ENCODE measurements at regions not wholly inside any gene's neighbourhood (a gene's known extent, or its start where the extent isn't known, plus 50 kb on each side); places are given as distances from the start of the nearest gene placed in this dataset.

DNA sequence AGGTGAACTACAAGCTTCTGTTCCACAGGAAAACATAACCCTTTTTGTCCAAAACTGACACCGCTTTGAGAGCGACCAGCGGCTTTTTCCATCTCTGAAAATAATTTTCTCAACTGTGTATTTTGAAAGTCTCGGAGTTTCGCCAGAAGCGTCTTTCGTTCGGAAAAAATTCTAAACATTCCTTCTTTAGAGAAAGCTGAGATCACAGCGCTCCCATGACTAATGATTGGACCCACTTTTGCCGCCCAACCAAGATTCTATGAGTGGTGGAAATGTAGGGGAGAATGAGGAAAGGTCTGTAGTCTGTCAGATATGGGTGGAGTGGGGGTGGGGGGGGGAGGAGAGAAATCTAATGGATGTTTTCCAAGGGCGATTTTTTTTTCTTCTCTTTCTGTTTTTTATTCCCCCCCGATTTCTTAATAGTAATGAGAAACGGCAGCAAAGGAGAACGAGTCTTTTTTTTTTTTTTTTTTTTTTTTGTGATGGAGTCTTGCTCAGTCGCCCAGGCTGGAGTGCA lies 189.3 kb downstream of the TRIM27 start:
- BruUV-seq (replicated peaks), result no TSS peak
- no peak for DNase-seq
- Histone ChIP-seq H3K4me2 (no peak overlapping the region), H2AFZ (no peak overlapping the region), H4K20me1 (ENCODE audit: insufficient read depth) (no peaks in the 10 kb centered on the region), H3K4me3 (no peak overlapping the region), H3F3A (ENCODE audit: insufficient read depth, low read depth) (0 out of 2 replicates have a peak, but pooled peaks cover under 1% of the 10 kb centered on the region), H3K36me3 (ENCODE audit: low read depth) (no peaks in the 10 kb centered on the region), H3K4me1 (replicated peaks; ENCODE audit: insufficient read depth) (no peaks in the 10 kb centered on the region; the same call in 1 of the 2 replicates), H3K9me2 (ENCODE audit: insufficient read depth) (no peaks in the 10 kb centered on the region), H3K27ac (no peak overlapping the region), H3K27me3 (ENCODE audit: insufficient read depth, low read depth) (peaks cover 14% of the 10 kb centered on the region), H3K79me2 (ENCODE audit: low read depth) (no peaks in the 10 kb centered on the region), H3K9me3 (ENCODE audit: insufficient read depth, low read depth) (no peaks in the 10 kb centered on the region)
- TF ChIP-seq EZH2 (IDR thresholded peaks at IDR 0.05; ENCODE audit: low read depth), result no peak
- TF ChIP-seq, protein P1, sequence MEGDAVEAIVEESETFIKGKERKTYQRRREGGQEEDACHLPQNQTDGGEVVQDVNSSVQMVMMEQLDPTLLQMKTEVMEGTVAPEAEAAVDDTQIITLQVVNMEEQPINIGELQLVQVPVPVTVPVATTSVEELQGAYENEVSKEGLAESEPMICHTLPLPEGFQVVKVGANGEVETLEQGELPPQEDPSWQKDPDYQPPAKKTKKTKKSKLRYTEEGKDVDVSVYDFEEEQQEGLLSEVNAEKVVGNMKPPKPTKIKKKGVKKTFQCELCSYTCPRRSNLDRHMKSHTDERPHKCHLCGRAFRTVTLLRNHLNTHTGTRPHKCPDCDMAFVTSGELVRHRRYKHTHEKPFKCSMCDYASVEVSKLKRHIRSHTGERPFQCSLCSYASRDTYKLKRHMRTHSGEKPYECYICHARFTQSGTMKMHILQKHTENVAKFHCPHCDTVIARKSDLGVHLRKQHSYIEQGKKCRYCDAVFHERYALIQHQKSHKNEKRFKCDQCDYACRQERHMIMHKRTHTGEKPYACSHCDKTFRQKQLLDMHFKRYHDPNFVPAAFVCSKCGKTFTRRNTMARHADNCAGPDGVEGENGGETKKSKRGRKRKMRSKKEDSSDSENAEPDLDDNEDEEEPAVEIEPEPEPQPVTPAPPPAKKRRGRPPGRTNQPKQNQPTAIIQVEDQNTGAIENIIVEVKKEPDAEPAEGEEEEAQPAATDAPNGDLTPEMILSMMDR (conservative IDR thresholded peaks at IDR 0.05), result no peak
- ChIA-PET POLR2A (ENCODE audit: unreplicated experiment) (no interaction called here), CTCF (no interaction called here)
- intact Hi-C loops (cut with micrococcal nuclease; ENCODE audit: unreplicated experiment), result no loop called here

DNA sequence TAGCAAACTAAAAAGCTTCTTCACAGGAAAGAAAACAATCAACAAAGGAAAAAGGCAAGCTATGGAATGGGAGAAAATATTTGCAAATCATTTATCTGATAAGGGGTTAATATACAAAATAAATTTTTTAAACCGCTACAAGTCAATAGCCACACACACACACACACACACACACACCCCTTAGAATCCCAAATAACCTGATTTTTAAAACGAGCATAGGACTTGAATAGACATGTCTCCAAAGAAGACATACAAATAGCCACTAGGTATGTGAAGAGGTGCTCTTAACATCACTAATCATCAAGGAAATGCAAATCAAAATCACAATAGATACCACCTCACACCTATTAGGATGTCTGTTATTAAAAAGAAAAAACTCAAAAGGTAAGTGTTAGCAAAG lies 187.7 kb downstream of the TRIM27 start:
- no peaks in the 10 kb centered on the region for H3K79me2 ChIP-seq (ENCODE audit: low read depth)
- H3K4me2 ChIP-seq, result peak overlapping the region; percentile 66
- H4K20me1 ChIP-seq (ENCODE audit: insufficient read depth), result no peaks in the 10 kb centered on the region
- no peaks in the 10 kb centered on the region for H3K9me3 ChIP-seq (ENCODE audit: insufficient read depth, low read depth)
- H3K4me1 ChIP-seq (replicated peaks; ENCODE audit: insufficient read depth), result no peaks in the 10 kb centered on the region; the same call in 1 of the 2 replicates
- no peak for DNase-seq
- POLR2A ChIA-PET (ENCODE audit: unreplicated experiment), result no interaction called here
- CTCF ChIA-PET, result no interaction called here
- H3K27me3 ChIP-seq (ENCODE audit: insufficient read depth, low read depth), result peaks cover 14% of the 10 kb centered on the region
- no peak for TF ChIP-seq EZH2 (IDR thresholded peaks at IDR 0.05; ENCODE audit: low read depth)
- TF ChIP-seq, protein P1 (conservative IDR thresholded peaks at IDR 0.05), result no peak
- H3K27ac ChIP-seq, result no peak overlapping the region
- no peaks in the 10 kb centered on the region for H3K9me2 ChIP-seq (ENCODE audit: insufficient read depth)
- H2AFZ ChIP-seq, result no peak overlapping the region; the same call in 1 of the 2 replicates
- no peak overlapping the region for H3K4me3 ChIP-seq
- peaks cover under 1% of the 10 kb centered on the region; the same call in 1 of the 2 replicates for H3F3A ChIP-seq (ENCODE audit: insufficient read depth, low read depth)
- no TSS peak for BruUV-seq (replicated peaks)
- intact Hi-C loops (cut with micrococcal nuclease; ENCODE audit: unreplicated experiment), result no loop called here
- no peaks in the 10 kb centered on the region for H3K36me3 ChIP-seq (ENCODE audit: low read depth)

DNA sequence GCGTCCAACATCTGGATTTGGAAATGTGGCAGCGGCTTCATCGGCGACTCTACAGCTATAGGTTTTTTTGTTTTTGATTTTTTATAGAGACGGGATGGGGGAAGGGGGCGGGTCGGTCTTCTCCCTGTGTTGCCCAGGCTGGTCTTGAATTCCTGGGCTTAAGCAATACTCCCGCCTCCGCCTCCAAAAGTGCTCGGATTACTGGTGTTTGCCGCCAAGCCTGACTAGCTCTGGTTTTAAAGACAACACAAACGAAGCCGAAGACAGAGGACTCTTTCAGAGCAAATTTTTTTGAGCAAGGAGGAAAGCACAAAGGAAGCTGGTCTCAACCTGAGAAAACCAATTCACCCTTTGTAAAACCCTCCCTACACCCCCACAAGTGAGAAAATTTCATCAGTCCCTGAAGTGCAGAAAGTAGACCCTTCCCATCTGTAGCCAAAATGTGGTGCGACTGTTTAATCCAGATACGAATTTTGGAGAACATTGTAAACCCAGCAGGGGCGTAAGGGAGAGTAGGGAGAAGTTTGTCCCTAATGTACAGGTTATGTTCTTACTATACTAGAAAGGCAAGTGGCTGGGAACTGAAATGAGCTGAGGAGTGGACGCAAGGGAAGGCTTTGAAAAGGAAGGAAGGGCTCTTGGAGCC lies 185.9 kb downstream of the TRIM27 start:
- Histone ChIP-seq H3K9me2 (ENCODE audit: insufficient read depth) (no peaks in the 10 kb centered on the region), H3K79me2 (ENCODE audit: low read depth) (no peaks in the 10 kb centered on the region), H3K36me3 (ENCODE audit: low read depth) (no peaks in the 10 kb centered on the region), H3K4me3 (no peak overlapping the region), H3K9me3 (ENCODE audit: insufficient read depth, low read depth) (no peaks in the 10 kb centered on the region), H3K27me3 (ENCODE audit: insufficient read depth, low read depth) (peaks cover 9% of the 10 kb centered on the region), H3K4me1 (replicated peaks; ENCODE audit: insufficient read depth) (peaks cover 4% of the 10 kb centered on the region; the same call in 1 of the 2 replicates), H3K4me2 (0 out of 2 replicates have a peak overlapping the region, but pooled peaks have one; percentile 40), H2AFZ (no peak overlapping the region), H3K27ac (no peak overlapping the region), H3F3A (ENCODE audit: insufficient read depth, low read depth) (peaks cover 10% of the 10 kb centered on the region; the same call in 1 of the 2 replicates), H4K20me1 (ENCODE audit: insufficient read depth) (no peaks in the 10 kb centered on the region)
- no peak for DNase-seq
- BruUV-seq (replicated peaks), result no TSS peak
- TF ChIP-seq, protein P1 (conservative IDR thresholded peaks at IDR 0.05), result no peak
- TF ChIP-seq EZH2 (IDR thresholded peaks at IDR 0.05; ENCODE audit: low read depth), result no peak
- intact Hi-C loops (cut with micrococcal nuclease; ENCODE audit: unreplicated experiment), result no loop called here
- POLR2A ChIA-PET (ENCODE audit: unreplicated experiment), result interaction anchor here (0.6 kb wide), 1 partner anchor 298 kb away, joined by 6 read pairs; no protein-coding TSS in a partner anchor
- CTCF ChIA-PET, result interaction anchor here (0.5 kb wide), 2 partner anchors 53 to 1082 kb away, joined by 3 to 5 read pairs; no protein-coding TSS in a partner anchor

Data from PC-9 (cell line).